SK-N-SH (cell line): ENCODE measurements at regions not wholly inside any gene's neighbourhood (a gene's known extent, or its start where the extent isn't known, plus 50 kb on each side); places are given as distances from the start of the nearest gene placed in this dataset.

Source experiments
- CTCF ChIA-PET: fragments of 300-600, 350-600 bp; formaldehyde crosslinking; extraction: SDS; loops from one replicate; lab custom pipeline; 2021; lab: Yijun Ruan, JAX
- POLR2A ChIA-PET: fragments of 350-600 bp; sonication (Branson Sonifier 250); formaldehyde crosslinking; extraction: SDS; loops from one replicate; lab custom pipeline; 2020; ENCODE audit warnings: antibody characterized with exemption, inconsistent platforms; lab: Yijun Ruan, JAX
- DNase-seq: peaks from one replicate; pipeline ENCODE4 v3.0.0; 2012
- H2AFZ ChIP-seq: fragments of 200-600 bp; sonication (generic); 2 replicates; pipeline ENCODE4 v1.8.1; 2016; ENCODE audit warnings: antibody characterized with exemption, mild to moderate bottlenecking, low read depth
- H3F3A ChIP-seq: fragments of 200-600 bp; sonication (generic); replicated peaks from 2 replicates; pipeline ENCODE3; 2016; ENCODE audit warnings: antibody characterized with exemption, mild to moderate bottlenecking; ENCODE audit not compliant: insufficient read depth
- H3K27ac ChIP-seq, 2 experiments: fragments of 200-500 bp in 1 of 2; fragments of 200-600 bp in 1 of 2; sonication (Bioruptor generic) in 1 of 2; sonication (generic), shearing (Covaris generic) in 1 of 2; 2 replicates each; pipeline versions ENCODE4 v1.5.1 to v1.6.1; 2014 to 2016; ENCODE audit warnings: low read depth in 2 of 2, inconsistent platforms in 1 of 2, low read length in 1 of 2, mild to moderate bottlenecking in 1 of 2, mixed read lengths in 1 of 2
- H3K27me3 ChIP-seq: fragments of 200-600 bp; sonication (generic), shearing (Covaris generic); 2 replicates; pipeline ENCODE4 v1.6.1; 2016; ENCODE audit warnings: mixed run types; ENCODE audit not compliant: insufficient read depth
- H3K36me3 ChIP-seq, 2 experiments: fragments of 200-500 bp in 1 of 2; fragments of 200-600 bp in 1 of 2; sonication (Bioruptor generic) in 1 of 2; sonication (generic) in 1 of 2; replicated peaks in 1 of 2; 2 replicates each; pipeline versions ENCODE3 to v1.5.1; 2014 to 2016; ENCODE audit warnings: low read length in 1 of 2, mild to moderate bottlenecking in 1 of 2; ENCODE audit not compliant: insufficient read depth in 2 of 2, control insufficient read depth in 1 of 2
- H3K4me1 ChIP-seq, 2 experiments: fragments of 200-500 bp in 1 of 2; fragments of 200-600 bp in 1 of 2; sonication (Bioruptor generic) in 1 of 2; sonication (generic), shearing (Covaris generic) in 1 of 2; 2 replicates each; pipeline versions ENCODE4 v1.5.1 to v1.6.1; 2014 to 2016; ENCODE audit warnings: low read depth in 1 of 2, low read length in 1 of 2, mixed run types in 1 of 2; ENCODE audit not compliant: insufficient read depth in 2 of 2, control insufficient read depth in 1 of 2
- H3K4me2 ChIP-seq: fragments of 200-600 bp; sonication (generic), shearing (Covaris generic); 2 replicates; pipeline ENCODE4 v1.6.1; 2017; ENCODE audit warnings: mixed run types
- H3K4me3 ChIP-seq, 2 experiments: fragments of 200-500 bp in 1 of 2; fragments of 200-600 bp in 1 of 2; sonication (Bioruptor generic) in 1 of 2; sonication (generic), shearing (Covaris generic) in 1 of 2; 2 replicates each; pipeline versions ENCODE4 v1.5.1 to v1.8.1; 2014 to 2016; ENCODE audit warnings: low read depth in 2 of 2, inconsistent platforms in 1 of 2, low read length in 1 of 2, mild to moderate bottlenecking in 1 of 2, mixed read lengths in 1 of 2, moderate library complexity in 1 of 2
- H3K79me2 ChIP-seq: fragments of 200-600 bp; sonication (generic); 2 replicates; pipeline ENCODE4 v1.8.1; 2017; ENCODE audit warnings: mild to moderate bottlenecking; ENCODE audit not compliant: insufficient read depth
- H3K9ac ChIP-seq: fragments of 200-600 bp; sonication (generic); 2 replicates; pipeline ENCODE4 v1.6.1; 2017; ENCODE audit warnings: mixed run types
- H3K9me2 ChIP-seq: fragments of 200-600 bp; sonication (generic); 2 replicates; pipeline ENCODE4 v1.6.1; 2017; ENCODE audit warnings: mixed run types
- H3K9me3 ChIP-seq: fragments of 200-600 bp; sonication (generic); 2 replicates; pipeline ENCODE4 v1.6.1; 2017; ENCODE audit warnings: mixed run types, mild to moderate bottlenecking, moderate library complexity
- H4K20me1 ChIP-seq: fragments of 200-600 bp; sonication (generic); 2 replicates; pipeline ENCODE4 v1.6.1; 2017; ENCODE audit warnings: mild to moderate bottlenecking, mixed run types; ENCODE audit not compliant: insufficient read depth
- CHD2 ChIP-seq: fragments of 150-350 bp; IDR thresholded peaks from 2 replicates; pipeline ENCODE4 v1.6.1; 2018; ENCODE audit warnings: low read length; ENCODE audit not compliant: partially characterized antibody
- CTCF ChIP-seq: fragments of 200-600 bp; sonication (generic); IDR thresholded peaks from 2 replicates; pipeline ENCODE4 v1.6.1; 2017; ENCODE audit warnings: antibody characterized with exemption, mild to moderate bottlenecking, moderate library complexity
- EP300 ChIP-seq, 2 experiments: IDR thresholded peaks; 2 replicates each; pipeline versions ENCODE4 v1.4.0 to v1.6.1; 2012; ENCODE audit warnings: borderline replicate concordance in 1 of 2, low read depth in 1 of 2, low read length in 1 of 2
- FOSL2 ChIP-seq: IDR thresholded peaks from 2 replicates; pipeline ENCODE4 v1.4.0; 2012; ENCODE audit warnings: low read depth, mild to moderate bottlenecking, moderate library complexity, borderline replicate concordance
- IRF3 ChIP-seq: fragments of 150-350 bp; IDR thresholded peaks from 2 replicates; pipeline ENCODE4 v1.6.1; 2016; ENCODE audit warnings: mild to moderate bottlenecking, low read depth, low read length
- JUND ChIP-seq: IDR thresholded peaks from 2 replicates; pipeline ENCODE4 v1.4.0; 2012
- MAX ChIP-seq: IDR thresholded peaks from 2 replicates; pipeline ENCODE4 v1.4.0; 2012; ENCODE audit warnings: low read depth
- MXI1 ChIP-seq: IDR thresholded peaks from 2 replicates; pipeline ENCODE4 v1.6.1; 2012; ENCODE audit warnings: mild to moderate bottlenecking, low read depth, low read length, improper control_type of control experiment
- NFIC ChIP-seq: IDR thresholded peaks from 2 replicates; pipeline ENCODE4 v1.4.0; 2012; ENCODE audit warnings: borderline replicate concordance
- NRF1 ChIP-seq: IDR thresholded peaks from 2 replicates; pipeline ENCODE4 v1.6.1; 2012; ENCODE audit warnings: low read depth, mild to moderate bottlenecking, low read length
- PBX3 ChIP-seq: IDR thresholded peaks from 2 replicates; pipeline ENCODE4; 2012
- RFX5 ChIP-seq: IDR thresholded peaks from 2 replicates; pipeline ENCODE4 v1.6.1; 2012; ENCODE audit warnings: mild to moderate bottlenecking, improper control_type of control experiment, low read length
- SMC3 ChIP-seq: IDR thresholded peaks from 2 replicates; pipeline ENCODE4 v1.6.1; 2012; ENCODE audit warnings: low read depth, low read length, improper control_type of control experiment
- TAF1 ChIP-seq: IDR thresholded peaks from 2 replicates; pipeline ENCODE4 v1.6.1; 2012; ENCODE audit warnings: low read depth, mild to moderate bottlenecking, low read length, moderate library complexity, borderline replicate concordance
- USF1 ChIP-seq: IDR thresholded peaks from 2 replicates; pipeline ENCODE4 v1.4.0; 2012; ENCODE audit warnings: low read depth, borderline replicate concordance
- WGBS: methylation state at CpG from one replicate; pipeline ENCODE4 v1.1.6; 2017; ENCODE audit warnings: low lambda C conversion rate; 5-methylcytosine and 5-hydroxymethylcytosine counted together

GRCh38 chr15:96638793-96639192 lies 308.3 kb downstream of the NR2F2 start (continued):
- TF ChIP-seq CTCF: no peak
- no peak for TF ChIP-seq PBX3

- no peaks in the 10 kb centered on the region for H3K9me2 ChIP-seq
- no peaks in the 10 kb centered on the region for H3K27me3 ChIP-seq
- no peaks in the 10 kb centered on the region for H3K4me1 ChIP-seq
- DNase-seq: no peak
- ChIA-PET CTCF (no interaction called here), POLR2A (no interaction called here)
- WGBS: 54% methylated on average over 9 of the region's 9 CpGs
- no peaks in the 10 kb centered on the region for H3F3A ChIP-seq
- H3K79me2 ChIP-seq: no peaks in the 10 kb centered on the region
- no peak overlapping the region for H3K27ac ChIP-seq
- no peaks in the 10 kb centered on the region; the same call in 1 of the 2 replicates for H3K9me3 ChIP-seq
- no peak overlapping the region for H3K9ac ChIP-seq
- H4K20me1 ChIP-seq: no peaks in the 10 kb centered on the region
- H3K4me2 ChIP-seq: no peak overlapping the region
- no peak for TF ChIP-seq CHD2
- TF ChIP-seq CTCF: no peak
- no peak for TF ChIP-seq USF1
- no peak overlapping the region; a peak in 1 of 4 replicates for H3K4me3 ChIP-seq
- H3K36me3 ChIP-seq: no peaks in the 10 kb centered on the region
- no peak overlapping the region for H2AFZ ChIP-seq
Measured at GRCh38 chr15:96645796-96646195, 315.3 kb downstream of the NR2F2 start.

- no peaks in the 10 kb centered on the region for H3K4me1 ChIP-seq
- H3K9ac ChIP-seq: no peak overlapping the region
- H3K79me2 ChIP-seq: no peaks in the 10 kb centered on the region
- no peaks in the 10 kb centered on the region; the same call in 1 of the 2 replicates for H3K9me3 ChIP-seq
- H3K36me3 ChIP-seq: no peaks in the 10 kb centered on the region
- POLR2A ChIA-PET: no interaction called here
- no peaks in the 10 kb centered on the region for H3F3A ChIP-seq
- 9% methylated on average over 9 of the region's 9 CpGs for WGBS
- no peak overlapping the region for H3K4me3 ChIP-seq
- no peaks in the 10 kb centered on the region for H3K9me2 ChIP-seq
- H3K27me3 ChIP-seq: no peaks in the 10 kb centered on the region
- H2AFZ ChIP-seq: no peak overlapping the region
- H4K20me1 ChIP-seq: no peaks in the 10 kb centered on the region
- no peak overlapping the region for H3K4me2 ChIP-seq
- DNase-seq: no peak
- TF ChIP-seq FOSL2 (no peak), NRF1 (no peak), EP300 (IDR thresholded peaks at IDR 0.05; ENCODE audit: borderline replicate concordance in 1 of 2, low read depth in 1 of 2, low read length in 1 of 2) (no peak), MAX (no peak), TAF1 (no peak), SMC3 (no peak), CTCF (no peak), NFIC (no peak), IRF3 (no peak), JUND (no peak), MXI1 (no peak), RFX5 (no peak)
- CTCF ChIA-PET: no interaction called here
- H3K27ac ChIP-seq: no peak overlapping the region
Measured at GRCh38 chr15:96648866-96649265, 318.4 kb downstream of the NR2F2 start.
